HG03139 (cell line): ENCODE measurements at regions not wholly inside any gene's neighbourhood (a gene's known extent, or its start where the extent isn't known, plus 50 kb on each side); places are given as distances from the start of the nearest gene placed in this dataset.

Experiments
- ATAC-seq: cut with Tn5 transposase; IDR thresholded peaks from one replicate; pipeline ENCODE4 v1.9.1; 2021; ENCODE audit not compliant: unreplicated experiment

- no peak for ATAC-seq
Observed at GRCh38 chr11:122453586-122453985, 201.9 kb upstream of the UBASH3B start.

- no peak for ATAC-seq
Observed at GRCh38 chr11:122451911-122452310, 203.6 kb upstream of the UBASH3B start.

GRCh38 chr11:122441666-122442035 lies 213.9 kb upstream of the UBASH3B start:
- ATAC-seq: no peak

GRCh38 chr11:122440811-122441665 lies 214.5 kb upstream of the UBASH3B start:
- no peak for ATAC-seq

GRCh38 chr11:122439866-122440810 lies 215.4 kb upstream of the UBASH3B start:
- ATAC-seq: no peak

GRCh38 chr11:122436188-122436555 lies 219.3 kb upstream of the UBASH3B start:
- no peak for ATAC-seq

GRCh38 chr11:122435540-122436187 lies 219.9 kb upstream of the UBASH3B start:
- ATAC-seq: no peak

GRCh38 chr11:122434786-122435185 lies 220.7 kb upstream of the UBASH3B start:
- no peak for ATAC-seq

- ATAC-seq: no peak
Observed at GRCh38 chr11:122430490-122430889, 225.0 kb upstream of the UBASH3B start.

- ATAC-seq: no peak
Observed at GRCh38 chr11:122426073-122426472, 229.4 kb upstream of the UBASH3B start.

GRCh38 chr11:122424636-122425035 lies 230.9 kb upstream of the UBASH3B start:
- no peak for ATAC-seq

GRCh38 chr11:122423886-122424285 lies 231.6 kb upstream of the UBASH3B start:
- no peak for ATAC-seq

- ATAC-seq: no peak
Observed at GRCh38 chr11:122423273-122423672, 232.2 kb upstream of the UBASH3B start.

GRCh38 chr11:122422682-122423081 lies 232.8 kb upstream of the UBASH3B start:
- no peak for ATAC-seq

- ATAC-seq: no peak
Observed at GRCh38 chr11:122421702-122422101, 233.8 kb upstream of the UBASH3B start.

GRCh38 chr11:122418032-122418431 lies 237.5 kb upstream of the UBASH3B start:
- no peak for ATAC-seq

GRCh38 chr11:122414406-122415018 lies 241.0 kb upstream of the UBASH3B start:
- no peak for ATAC-seq

- no peak for ATAC-seq
Observed at GRCh38 chr11:122413677-122414076, 241.8 kb upstream of the UBASH3B start.

- ATAC-seq: no peak
Observed at GRCh38 chr11:122412581-122412980, 242.9 kb upstream of the UBASH3B start.

GRCh38 chr11:122406466-122406865 lies 249.1 kb upstream of the UBASH3B start:
- ATAC-seq: no peak
